GM21717 (cell line): ENCODE measurements at regions not wholly inside any gene's neighbourhood (a gene's known extent, or its start where the extent isn't known, plus 50 kb on each side); places are given as distances from the start of the nearest gene placed in this dataset.
"Not testable (repeated sequence)": the region's sequence is repeated elsewhere in the genome, so short reads cannot be mapped to it uniquely, and the experiment has no call there.

Experiments used
- ATAC-seq: cut with Tn5 transposase; IDR thresholded peaks from one replicate; pipeline ENCODE4 v1.9.1; 2021; ENCODE audit warnings: mild to moderate bottlenecking, moderate library complexity; ENCODE audit not compliant: unreplicated experiment

- ATAC-seq, result no peak
Observed at GRCh38 chr2:57402096-57402495, 644.5 kb upstream of the VRK2 start.

GRCh38 chr2:57402755-57403154 lies 643.9 kb upstream of the VRK2 start:
- no peak for ATAC-seq

- no peak for ATAC-seq
Observed at GRCh38 chr2:57407772-57408201, 638.8 kb upstream of the VRK2 start.

- no peak for ATAC-seq
Observed at GRCh38 chr2:57408587-57408986, 638.0 kb upstream of the VRK2 start.

- ATAC-seq, result no peak
Observed at GRCh38 chr2:57417007-57417406, 629.6 kb upstream of the VRK2 start.

- ATAC-seq, result not testable (repeated sequence)
Observed at GRCh38 chr2:57418859-57419346, 627.7 kb upstream of the VRK2 start.

GRCh38 chr2:57429831-57430230 lies 616.8 kb upstream of the VRK2 start:
- ATAC-seq, result no peak

GRCh38 chr2:57432528-57432927 lies 614.1 kb upstream of the VRK2 start:
- ATAC-seq, result no peak

- ATAC-seq, result no peak
Observed at GRCh38 chr2:57434441-57434840, 612.2 kb upstream of the VRK2 start.

GRCh38 chr2:57434972-57435371 lies 611.6 kb upstream of the VRK2 start:
- ATAC-seq, result no peak

GRCh38 chr2:57437077-57437476 lies 609.5 kb upstream of the VRK2 start:
- ATAC-seq, result no peak

- ATAC-seq, result no peak
Observed at GRCh38 chr2:57440437-57440836, 606.2 kb upstream of the VRK2 start.

- ATAC-seq, result no peak
Observed at GRCh38 chr2:57443086-57443485, 603.5 kb upstream of the VRK2 start.

- ATAC-seq, result no peak
Observed at GRCh38 chr2:57443973-57444521, 602.6 kb upstream of the VRK2 start.

- no peak for ATAC-seq
Observed at GRCh38 chr2:57444752-57445430, 601.7 kb upstream of the VRK2 start.

- no peak for ATAC-seq
Observed at GRCh38 chr2:57448816-57449215, 597.8 kb upstream of the VRK2 start.

GRCh38 chr2:57450170-57450569 lies 596.4 kb upstream of the VRK2 start:
- peak; percentile 98 for ATAC-seq

- ATAC-seq, result no peak
Observed at GRCh38 chr2:57452634-57453033, 594.0 kb upstream of the VRK2 start.

GRCh38 chr2:57453945-57454344 lies 592.7 kb upstream of the VRK2 start:
- no peak for ATAC-seq

- no peak for ATAC-seq
Observed at GRCh38 chr2:57460396-57461276, 586.0 kb upstream of the VRK2 start.

GRCh38 chr2:57461624-57462023 lies 585.0 kb upstream of the VRK2 start:
- ATAC-seq, result no peak

- ATAC-seq, result no peak
Observed at GRCh38 chr2:57465067-57465466, 581.5 kb upstream of the VRK2 start.
